ENCODE measurements at regions not wholly inside any gene's neighbourhood (a gene's known extent, or its start where the extent isn't known, plus 50 kb on each side); places are given as distances from the start of the nearest gene placed in this dataset.
"Not testable (repeated sequence)": the region's sequence is repeated elsewhere in the genome, so short reads cannot be mapped to it uniquely, and the experiment has no call there.

DNA sequence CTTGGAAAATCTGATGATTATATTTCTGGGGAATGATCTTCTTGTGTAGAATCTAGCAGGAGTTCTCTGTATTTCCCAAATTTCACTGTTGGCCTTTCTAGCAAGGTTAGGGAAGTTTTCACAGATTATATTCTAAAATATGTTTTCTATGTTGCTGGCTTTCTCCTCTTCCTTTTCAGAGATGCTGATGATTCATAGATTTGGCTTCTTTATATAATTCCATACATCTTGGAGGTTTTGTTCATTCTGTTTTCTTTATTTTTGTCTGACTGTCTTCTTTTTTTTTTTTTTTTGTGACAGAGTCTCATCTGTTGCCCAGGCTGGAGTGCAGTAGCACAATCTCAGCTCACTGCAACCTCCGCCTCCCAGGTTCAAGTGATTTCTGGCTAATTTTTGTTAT is 957.9 kb upstream of the SLIT2 start:
- DNase-seq = no peak

DNA sequence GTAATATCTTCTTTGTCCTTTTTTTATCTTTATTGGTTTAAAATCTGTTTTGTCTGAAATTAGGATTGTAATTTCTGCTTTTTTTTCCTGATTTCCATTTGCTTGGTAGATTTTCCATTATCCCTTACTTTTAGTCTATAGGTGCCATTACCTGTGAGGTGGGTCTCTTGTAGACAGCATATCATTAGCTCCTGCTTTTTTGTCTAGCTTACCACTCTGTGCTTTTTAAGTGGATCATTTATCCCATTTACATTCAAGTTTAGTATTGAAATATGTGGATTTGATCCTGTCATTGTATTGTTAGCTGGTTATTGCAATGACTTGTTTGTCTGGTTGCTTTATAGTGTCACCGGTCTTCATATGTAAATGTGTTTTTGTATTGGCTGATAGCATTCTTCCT is 958.6 kb upstream of the SLIT2 start:
- DNase-seq = no peak

DNA sequence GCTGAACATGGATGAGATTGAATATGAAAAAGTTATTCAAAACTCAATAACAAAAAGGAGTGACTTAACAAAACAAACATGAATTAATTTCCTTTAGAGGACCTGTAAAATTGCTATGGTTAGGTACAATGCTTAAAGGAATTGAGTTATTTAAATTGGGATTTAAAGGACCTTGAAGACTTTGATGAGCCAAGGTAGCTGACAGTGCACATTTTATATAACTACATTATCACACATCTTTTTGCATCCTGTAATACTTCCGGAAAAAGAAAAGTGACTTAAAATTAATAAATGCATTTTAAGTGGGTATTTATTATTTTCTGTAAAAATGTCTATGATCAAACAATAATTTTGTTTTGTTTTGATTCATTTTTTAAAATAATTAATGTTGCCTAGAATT is 964.8 kb upstream of the SLIT2 start:
- DNase-seq = no peak

DNA sequence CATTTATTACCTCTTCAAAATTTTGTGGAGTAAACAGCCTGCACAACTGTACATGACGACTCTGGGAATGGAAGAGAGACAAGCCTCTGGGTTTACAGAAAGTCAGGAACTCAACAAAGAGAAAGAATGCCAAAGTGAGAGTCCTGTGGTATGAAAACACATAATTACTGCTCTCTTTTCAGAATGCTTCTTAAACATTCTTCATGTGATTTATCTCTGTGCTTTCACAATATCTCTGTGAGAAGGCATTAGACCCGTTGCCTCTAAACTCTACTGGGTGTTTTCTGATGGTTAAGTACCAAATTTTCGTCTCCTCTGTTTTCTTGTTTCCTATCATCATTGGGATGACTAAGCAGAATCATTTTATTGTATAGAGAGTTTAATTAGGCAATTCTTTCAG is 966.6 kb upstream of the SLIT2 start:
- no peak for DNase-seq

DNA sequence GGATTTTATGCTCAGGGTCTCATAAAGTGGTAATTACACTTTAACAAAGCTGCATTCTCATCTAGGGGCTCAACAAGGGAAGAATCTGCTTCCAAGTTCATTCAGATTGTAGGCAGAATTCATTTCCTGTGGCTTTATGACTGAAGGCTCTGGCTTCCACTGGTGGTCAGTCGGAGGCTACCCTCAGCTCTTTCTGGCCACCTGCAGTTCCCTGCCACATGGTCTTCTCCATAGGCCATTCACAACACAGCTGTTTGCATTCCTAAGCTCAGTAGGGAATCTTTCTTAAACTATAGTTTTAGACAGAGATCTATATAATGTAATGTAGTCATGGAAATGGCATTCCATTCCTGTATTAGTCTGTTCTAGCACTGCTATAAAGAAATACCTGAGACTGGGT is 973.0 kb upstream of the SLIT2 start:
- no peak for DNase-seq

DNA sequence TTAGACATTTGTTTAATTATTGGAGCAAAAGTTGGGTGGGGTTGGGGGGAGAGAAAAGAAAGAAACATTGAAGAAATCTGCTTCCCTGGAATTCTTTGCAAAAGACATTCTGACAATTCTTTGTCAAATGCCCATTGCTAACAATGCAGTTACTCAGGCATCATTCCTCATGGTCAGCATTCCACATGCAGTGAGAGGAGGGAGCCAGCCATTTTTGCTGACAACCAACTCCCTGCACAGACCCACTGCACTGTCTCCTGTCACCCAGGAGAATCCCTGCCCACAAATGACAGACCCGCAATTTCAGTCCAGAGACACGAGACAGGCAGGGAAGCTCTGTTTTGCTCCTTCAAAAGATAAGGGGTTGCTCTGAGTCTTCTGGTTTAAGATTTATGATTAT is 985.1 kb upstream of the SLIT2 start:
- no peak for DNase-seq

DNA sequence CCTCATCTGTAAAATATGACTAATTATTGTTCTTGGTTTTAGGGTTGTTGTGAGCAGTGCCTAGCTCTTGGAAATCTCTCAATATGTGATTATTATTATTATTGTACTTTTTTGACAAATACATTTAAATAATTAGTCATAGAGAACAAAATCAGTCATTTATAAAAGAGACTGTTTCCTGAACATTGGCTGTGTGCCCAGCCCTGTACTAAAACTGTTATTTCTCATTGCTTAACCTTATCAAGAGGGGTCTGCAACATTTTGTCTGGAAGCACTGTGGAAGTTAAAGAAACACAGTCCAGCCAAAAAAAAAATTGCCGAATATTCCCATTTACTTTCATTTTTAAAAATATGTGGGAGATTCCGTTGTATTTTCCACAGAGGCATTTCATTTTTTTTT is 989.2 kb upstream of the SLIT2 start:
- DNase-seq = no peak

DNA sequence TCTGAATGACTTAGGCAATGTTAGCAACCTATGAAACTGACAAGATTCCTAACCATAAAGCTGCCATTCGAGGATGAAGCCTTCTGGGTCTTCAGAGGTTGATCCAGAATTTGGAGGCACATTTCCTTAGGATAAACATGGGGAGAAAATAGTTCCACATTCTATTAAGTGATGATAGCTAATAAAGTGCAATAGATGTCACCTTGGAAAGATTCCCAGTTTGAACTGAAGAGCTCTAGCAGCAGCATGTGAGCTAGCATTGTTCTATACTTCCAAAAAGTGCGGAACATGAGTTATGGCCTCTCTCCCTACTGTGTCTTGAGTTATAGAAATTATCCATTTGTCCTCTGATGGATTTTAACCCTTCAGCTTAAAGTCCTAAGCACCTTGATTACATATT is 991.4 kb upstream of the SLIT2 start:
- DNase-seq = no peak

DNA sequence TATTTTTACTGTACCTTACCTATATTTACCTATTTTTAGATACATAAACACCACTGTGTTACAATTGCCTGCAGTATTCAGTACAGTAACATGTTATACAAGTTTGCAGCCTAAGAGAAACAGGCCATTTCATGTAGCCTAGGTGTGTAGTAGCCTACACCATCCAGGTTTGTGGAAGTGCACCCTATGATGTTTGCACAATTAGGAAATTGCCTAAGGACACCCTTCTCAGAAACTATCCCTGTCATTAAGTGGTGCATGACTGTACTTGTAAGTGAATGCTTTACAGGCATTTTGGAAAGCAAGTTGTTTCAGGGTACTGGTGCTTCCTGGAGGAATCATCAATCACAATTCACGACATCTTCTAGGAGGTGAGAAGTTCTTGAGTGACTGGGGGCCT is 991.8 kb upstream of the SLIT2 start:
- no peak for DNase-seq

DNA sequence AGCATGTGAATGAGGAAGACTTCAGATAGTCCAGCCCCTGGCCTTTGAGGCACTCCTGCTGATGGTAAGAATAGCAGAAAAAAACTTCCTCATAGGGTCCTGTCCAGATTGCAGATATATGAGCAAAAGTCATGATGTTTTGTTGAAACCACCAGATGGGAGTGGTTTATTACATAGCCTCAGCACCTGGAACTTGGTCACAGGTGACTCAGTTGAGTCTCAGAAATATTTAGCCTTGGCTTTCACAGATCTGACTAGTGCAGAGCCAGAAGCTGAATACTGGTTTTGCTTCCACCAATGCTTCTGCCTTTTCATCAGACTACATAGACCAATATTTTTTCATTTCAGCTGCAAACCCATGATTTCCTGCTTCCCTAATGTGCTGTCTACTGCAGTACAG is 994.9 kb upstream of the SLIT2 start:
- no peak for DNase-seq

DNA sequence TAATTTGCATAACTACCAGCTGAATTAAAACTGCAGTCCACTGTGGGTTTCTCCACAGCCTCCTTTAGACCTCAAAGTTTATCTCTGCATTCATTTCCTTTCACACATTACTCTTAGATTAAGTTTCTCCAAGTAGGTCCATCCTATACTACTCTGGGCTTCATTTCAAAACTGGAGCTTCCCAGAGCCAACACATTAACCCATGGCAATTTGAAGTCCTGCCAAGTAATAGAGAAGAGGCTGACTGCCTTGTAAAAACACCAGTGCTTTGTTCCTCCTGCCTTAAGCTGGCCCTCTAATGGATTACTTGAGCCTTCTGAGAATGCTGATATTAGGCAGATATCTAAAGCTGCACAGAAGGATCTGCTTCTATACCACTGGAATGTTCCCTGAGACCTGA is 997.2 kb upstream of the SLIT2 start:
- DNase-seq = no peak

DNA sequence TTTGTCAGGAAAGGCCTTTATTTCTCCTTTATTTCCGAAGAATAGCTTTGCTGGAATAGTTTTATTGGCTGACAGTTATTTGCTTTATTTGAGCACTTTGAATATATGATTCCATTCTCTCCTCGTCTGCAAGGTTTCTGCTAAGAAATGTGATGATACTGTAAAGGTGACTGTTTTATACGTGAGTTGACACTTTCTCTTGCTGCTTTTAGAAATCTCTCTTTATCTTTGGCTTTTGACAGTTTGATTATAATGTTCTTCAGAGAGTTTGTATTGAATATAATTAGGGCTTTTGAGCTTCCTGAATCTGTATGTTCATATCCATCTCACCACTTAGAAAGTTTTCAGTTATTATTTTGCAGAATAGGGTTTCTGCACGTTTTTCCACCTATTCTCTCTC is 1003.7 kb upstream of the SLIT2 start:
- no peak for DNase-seq

DNA sequence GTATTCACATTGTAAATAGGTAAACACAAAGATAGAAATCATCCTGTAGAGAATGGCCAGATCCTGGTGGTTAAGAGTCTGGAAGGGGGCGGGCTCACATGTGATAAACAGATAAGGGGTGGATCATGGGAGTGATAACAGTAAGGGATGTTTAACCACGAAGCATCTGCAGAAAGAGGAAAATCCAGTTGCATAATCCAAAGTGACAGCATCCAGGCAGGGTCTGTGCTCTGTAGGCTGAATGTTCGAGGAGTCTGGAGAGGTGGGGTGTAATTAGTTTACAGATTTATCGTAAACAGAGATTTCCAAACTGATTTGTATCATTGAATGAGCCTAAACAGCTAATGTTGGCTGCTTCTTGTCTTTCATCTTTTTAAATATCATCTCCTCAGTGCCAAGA is 1009.8 kb upstream of the SLIT2 start:
- no peak for DNase-seq

DNA sequence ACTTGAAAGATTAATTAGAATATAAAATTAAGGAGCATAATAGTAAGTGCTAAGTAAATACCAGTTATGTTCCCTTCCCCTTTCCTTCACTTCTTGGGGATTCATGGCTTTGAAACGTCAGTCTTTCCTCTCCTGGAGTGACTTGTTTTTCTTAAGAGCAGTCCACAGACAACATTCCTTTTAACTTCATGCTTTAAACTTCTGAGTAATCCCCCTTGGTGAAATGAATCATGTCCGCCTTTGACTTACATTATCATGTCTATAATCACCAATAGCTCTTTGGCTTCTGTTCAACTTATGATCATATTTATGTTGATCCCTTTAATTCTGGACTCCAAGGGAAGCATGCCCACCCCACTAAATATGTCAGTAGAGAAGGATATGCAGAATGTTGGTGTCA is 1012.1 kb upstream of the SLIT2 start:
- no peak for DNase-seq

DNA sequence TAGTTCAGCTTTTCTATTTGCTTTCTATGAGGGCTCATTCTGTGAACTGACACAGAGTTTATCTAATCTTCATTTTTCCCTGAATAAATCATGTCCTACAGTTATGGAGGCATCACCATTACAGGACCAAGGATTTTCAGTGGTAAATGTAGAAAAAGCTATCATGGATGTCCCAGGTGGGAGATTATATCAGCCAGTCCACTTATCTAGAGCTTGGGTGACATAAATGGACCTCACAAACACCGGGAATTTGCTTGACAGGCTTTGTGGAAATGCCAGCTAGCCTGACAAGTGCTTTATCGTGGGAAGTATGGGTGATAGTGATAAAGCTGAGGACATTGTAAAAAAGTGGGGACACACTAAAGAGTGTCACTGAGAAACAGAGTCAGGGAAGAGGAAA is 1015.2 kb upstream of the SLIT2 start:
- DNase-seq = no peak

DNA sequence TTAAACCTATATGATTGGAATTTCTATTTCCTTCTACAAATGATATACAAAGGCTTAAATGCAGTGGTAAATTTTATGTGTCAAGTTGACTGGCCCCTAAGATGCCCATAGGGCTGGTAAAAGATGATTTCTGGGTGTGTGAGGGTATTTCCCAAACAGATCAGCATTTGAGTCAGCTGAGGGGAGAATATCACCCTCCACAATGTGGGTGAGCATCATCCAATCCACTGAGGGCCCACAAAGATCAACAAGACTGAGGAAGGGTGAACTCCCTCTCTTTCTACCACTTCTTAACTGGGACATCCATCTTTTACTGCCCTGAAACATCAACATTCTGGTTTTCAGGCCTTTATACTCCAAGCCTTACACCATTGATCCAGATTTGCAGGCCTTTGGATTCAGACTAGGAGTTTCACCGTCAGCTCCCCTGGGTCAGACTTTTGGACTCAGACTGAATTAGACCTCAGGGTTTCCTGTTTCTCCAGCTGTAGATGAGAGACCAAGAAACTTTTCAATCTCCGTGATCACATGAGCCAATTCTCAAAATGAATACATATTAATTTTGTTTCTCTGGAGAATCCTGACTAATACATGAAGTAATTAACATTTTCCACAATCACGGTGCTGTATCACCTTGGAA is 1020.7 kb upstream of the SLIT2 start:
- DNase-seq = no peak

DNA sequence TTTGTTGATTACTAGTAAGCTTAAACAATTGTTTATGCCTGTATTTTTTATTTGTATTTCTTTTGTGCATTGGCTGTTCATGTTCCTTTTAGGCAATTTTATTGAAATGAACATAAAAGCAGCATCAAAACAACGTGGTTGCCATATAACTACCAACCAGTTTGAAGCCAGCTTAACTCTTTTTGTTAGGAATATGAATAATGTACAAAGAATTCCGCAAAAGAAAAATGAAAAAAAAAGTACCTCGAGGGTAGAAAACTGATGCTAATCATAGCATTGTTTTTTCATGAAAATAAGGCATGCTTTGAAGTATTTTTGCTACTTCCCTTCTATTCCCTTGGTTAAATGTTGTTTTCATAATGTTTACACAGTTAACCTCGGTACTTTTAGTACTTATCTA is 1024.0 kb upstream of the SLIT2 start:
- DNase-seq = no peak

DNA sequence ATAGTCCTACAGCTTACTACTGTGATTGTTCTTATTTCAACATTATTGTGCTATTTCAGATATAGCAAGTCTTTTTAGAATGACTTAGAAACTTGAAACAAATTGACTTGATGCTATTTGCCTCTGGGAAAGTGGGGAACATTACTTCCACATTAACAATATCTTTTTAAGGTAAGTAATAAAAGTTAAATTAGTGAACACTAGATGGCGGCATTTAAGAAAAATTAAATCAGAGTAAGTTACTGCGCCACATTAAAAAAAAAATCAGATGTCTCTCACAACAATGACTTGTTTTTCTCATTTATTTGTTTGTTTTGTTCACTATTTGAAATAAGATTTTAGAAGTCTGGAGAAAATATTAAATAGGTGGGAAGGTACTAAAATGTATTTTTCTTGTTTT is 1026.9 kb upstream of the SLIT2 start:
- DNase-seq = peak; percentile 24

DNA sequence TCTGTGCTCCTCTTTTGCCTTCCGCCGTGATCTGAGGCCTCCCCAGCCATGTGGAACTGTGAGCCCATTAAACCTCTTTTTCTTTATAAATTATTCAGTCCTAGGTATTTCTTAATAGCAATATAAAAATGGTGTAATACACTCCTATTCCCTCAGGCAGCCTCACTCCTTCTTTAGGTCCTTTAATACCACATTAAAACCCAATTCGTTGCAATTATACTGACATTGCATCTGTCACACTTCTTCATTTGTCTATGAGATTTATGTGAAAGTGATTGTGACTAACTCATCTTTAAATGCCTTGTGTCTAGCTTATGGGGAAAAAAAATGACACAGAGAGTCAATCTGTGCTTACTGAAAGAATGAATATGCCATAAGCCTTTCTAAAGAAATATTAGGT is 1035.2 kb upstream of the SLIT2 start:
- no peak for DNase-seq

DNA sequence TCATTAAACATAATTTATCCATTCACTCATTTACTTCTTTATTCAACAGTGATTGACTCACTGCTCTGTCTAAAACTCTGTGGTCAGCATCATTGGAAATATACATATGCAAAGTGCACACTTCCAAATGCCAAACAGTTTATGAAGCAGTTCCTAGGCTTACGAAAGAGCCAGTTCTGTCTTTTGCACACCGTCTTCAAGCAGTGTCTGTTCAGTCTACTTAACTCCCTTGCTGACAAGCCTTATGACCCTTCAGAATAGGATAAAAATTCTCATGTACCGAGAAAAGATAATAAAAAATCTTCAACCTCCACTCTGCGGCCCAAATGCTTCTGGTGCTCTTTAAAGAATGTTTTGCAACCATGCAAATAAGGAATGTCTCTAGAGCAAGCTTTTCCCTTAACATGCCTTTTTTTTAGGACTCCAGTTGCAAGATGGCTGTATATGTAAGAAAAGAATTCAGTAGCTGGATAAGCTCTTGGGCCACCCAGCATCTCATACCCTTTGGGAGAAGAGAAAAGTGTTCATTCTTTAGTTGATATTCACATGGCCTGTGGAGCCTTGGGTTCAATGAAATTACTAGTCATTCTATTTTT is 1037.0 kb upstream of the SLIT2 start:
- DNase-seq = no peak

DNA sequence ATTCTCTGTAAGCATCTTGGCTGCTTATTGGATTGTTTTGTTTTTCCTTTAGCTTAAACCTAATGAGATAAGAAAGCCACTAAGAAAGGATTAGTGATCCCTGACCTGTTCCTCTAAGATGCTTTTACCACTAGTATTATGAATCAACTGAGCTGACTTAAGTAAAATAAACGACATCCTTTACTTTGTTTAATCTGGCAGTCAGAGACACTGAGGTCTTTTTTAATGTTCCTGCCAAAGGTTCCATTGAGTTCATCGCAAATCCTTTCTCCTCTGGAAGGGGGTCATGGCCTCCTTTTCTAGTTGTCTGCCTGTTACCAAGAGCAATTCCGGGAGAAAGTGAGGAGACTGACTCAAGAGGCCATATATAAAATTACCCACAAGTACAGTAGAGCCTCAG is 1038.3 kb upstream of the SLIT2 start:
- DNase-seq = no peak

DNA sequence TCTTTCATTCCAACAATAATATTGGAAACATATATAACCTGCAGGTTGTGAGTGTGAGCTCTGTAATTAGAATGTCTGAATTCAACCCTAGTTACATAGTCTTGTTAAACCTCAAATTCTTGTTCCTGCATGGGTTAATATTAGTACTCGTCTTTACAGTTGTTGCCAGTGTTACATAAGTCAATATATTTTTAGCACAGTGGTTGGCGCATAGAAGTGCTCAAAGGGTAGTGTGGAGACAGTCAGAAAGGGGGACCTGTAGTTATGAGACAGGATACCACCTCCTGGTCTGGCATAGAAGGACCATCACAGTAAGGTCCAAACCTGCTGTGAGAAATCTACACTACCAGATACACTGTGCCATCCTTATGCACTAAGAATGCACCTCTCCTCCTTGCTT is 1045.9 kb upstream of the SLIT2 start:
- DNase-seq = no peak

DNA sequence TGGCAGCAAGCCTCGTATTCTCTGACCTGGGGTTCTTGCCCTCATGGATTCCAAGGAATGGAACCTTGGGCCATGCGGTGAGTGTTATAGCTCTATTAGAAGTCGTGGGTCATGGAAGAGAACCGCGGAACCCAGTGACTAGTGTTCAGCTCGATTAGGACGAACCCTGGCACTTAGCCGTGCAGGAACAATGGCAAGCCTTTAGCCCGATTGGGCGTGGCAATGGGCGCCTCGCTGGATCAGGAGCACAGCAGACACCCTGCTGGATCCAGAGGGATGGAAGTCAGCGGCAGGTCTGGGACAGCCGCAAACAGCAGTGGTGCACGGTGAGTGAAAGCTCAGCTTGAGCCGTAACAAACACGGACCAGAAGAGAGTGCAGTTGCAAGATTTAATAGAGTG is 1053.9 kb upstream of the SLIT2 start:
- not testable (repeated sequence) for DNase-seq

DNA sequence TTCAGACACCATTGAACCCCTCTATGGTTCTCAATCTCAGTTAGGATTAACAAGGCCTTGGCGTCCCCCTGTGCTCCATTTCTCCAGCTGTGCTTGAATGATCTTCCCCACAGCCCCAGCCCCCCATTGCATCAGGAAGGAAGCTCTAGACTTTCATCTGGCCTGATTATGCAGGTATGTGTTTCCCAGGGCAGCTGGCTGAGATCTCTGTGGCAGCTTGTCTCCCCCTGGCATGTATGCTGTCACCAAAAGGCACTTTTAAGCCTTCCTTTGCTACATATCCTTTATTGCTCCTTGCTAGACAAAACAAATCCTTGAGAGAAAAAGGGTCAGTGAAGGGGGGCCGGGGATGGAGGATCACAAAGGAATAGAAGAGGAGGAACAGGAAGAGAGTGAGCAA is 1056.0 kb upstream of the SLIT2 start:
- DNase-seq = no peak

DNA sequence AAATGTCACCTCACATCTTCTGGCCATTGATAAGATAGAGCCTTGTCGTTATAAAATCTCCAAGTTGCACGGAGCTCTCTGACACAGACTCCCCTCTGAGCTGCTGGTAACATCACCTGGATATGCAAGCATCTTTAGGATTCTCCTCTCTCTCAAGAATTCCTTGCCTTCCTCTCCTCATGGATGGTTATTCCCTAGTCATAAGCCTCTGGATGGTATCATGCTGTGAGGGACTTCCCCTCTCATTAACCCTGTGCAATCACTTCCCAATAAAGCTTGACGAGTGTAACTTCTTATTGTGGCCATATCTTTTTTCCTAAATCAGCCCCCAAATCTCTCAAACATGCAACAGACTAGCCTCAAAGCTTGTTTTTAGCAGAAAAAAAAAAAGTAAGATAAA is 1057.0 kb upstream of the SLIT2 start:
- no peak for DNase-seq

All from inflammatory macrophage treated with lipopolysaccharide for 4 hours (primary cell).